Activated naive CD4-positive, alpha-beta T cell treated with anti-CD3 and anti-CD28 coated beads, Interleukin-2, amount 50 U/mL, for 24 hours (primary cell): ENCODE measurements at regions not wholly inside any gene's neighbourhood (a gene's known extent, or its start where the extent isn't known, plus 50 kb on each side); places are given as distances from the start of the nearest gene placed in this dataset.

Experiments used
- H3K27ac Mint-ChIP-seq: one replicate; pipeline ENCODE4 v1.8.0; 2021; ENCODE audit warnings: mild to moderate bottlenecking, mixed read lengths
- H3K27me3 Mint-ChIP-seq: one replicate; pipeline ENCODE4 v1.8.0; 2021; ENCODE audit warnings: mixed read lengths
- H3K36me3 Mint-ChIP-seq: one replicate; pipeline ENCODE4 v1.8.0; 2021; ENCODE audit warnings: mixed read lengths
- H3K4me1 Mint-ChIP-seq: one replicate; pipeline ENCODE4 v1.8.0; 2021; ENCODE audit warnings: mixed read lengths
- H3K4me3 Mint-ChIP-seq: one replicate; pipeline ENCODE4 v1.8.0; 2021; ENCODE audit warnings: mild to moderate bottlenecking, mixed read lengths
- H3K9me3 Mint-ChIP-seq: one replicate; pipeline ENCODE4 v1.8.0; 2021; ENCODE audit warnings: mixed read lengths

GRCh38 chr6:40796260-40797221 is 209.4 kb upstream of the LRFN2 start:
- no peak overlapping the region for H3K4me3 Mint-ChIP-seq
- H3K36me3 Mint-ChIP-seq, result no peaks in the 10 kb centered on the region

GRCh38 chr6:40794586-40794985 is 207.4 kb upstream of the LRFN2 start:
- H3K9me3 Mint-ChIP-seq, result no peaks in the 10 kb centered on the region
- H3K4me3 Mint-ChIP-seq, result no peak overlapping the region
- no peaks in the 10 kb centered on the region for H3K27me3 Mint-ChIP-seq
- no peak overlapping the region for H3K27ac Mint-ChIP-seq
- peaks cover 24% of the 10 kb centered on the region for H3K4me1 Mint-ChIP-seq
- no peaks in the 10 kb centered on the region for H3K36me3 Mint-ChIP-seq

More at GRCh38 chr6:40796260-40797221, 209.4 kb upstream of the LRFN2 start:
- no peaks in the 10 kb centered on the region for H3K9me3 Mint-ChIP-seq
- peaks cover 4% of the 10 kb centered on the region for H3K4me1 Mint-ChIP-seq
- H3K27ac Mint-ChIP-seq, result no peak overlapping the region
- H3K27me3 Mint-ChIP-seq, result no peaks in the 10 kb centered on the region

GRCh38 chr6:40792183-40792582 is 205.0 kb upstream of the LRFN2 start:
- no peak overlapping the region for H3K4me3 Mint-ChIP-seq
- H3K27me3 Mint-ChIP-seq, result no peaks in the 10 kb centered on the region
- no peak overlapping the region for H3K27ac Mint-ChIP-seq

GRCh38 chr6:40791004-40791403 is 203.8 kb upstream of the LRFN2 start:
- no peaks in the 10 kb centered on the region for H3K27me3 Mint-ChIP-seq
- no peak overlapping the region for H3K27ac Mint-ChIP-seq
- H3K4me3 Mint-ChIP-seq, result no peak overlapping the region
- no peaks in the 10 kb centered on the region for H3K9me3 Mint-ChIP-seq
- peaks cover 44% of the 10 kb centered on the region for H3K4me1 Mint-ChIP-seq
- no peaks in the 10 kb centered on the region for H3K36me3 Mint-ChIP-seq

More at GRCh38 chr6:40792183-40792582, 205.0 kb upstream of the LRFN2 start:
- Mint-ChIP-seq H3K4me1 (peaks cover 44% of the 10 kb centered on the region), H3K36me3 (no peaks in the 10 kb centered on the region), H3K9me3 (no peaks in the 10 kb centered on the region)

GRCh38 chr6:40788661-40789655 is 201.8 kb upstream of the LRFN2 start:
- peak overlapping the region; percentile 44 for H3K27ac Mint-ChIP-seq
- H3K4me1 Mint-ChIP-seq, result peaks cover 44% of the 10 kb centered on the region
- peak overlapping the region; percentile 31 for H3K4me3 Mint-ChIP-seq
- H3K9me3 Mint-ChIP-seq, result no peaks in the 10 kb centered on the region
- no peaks in the 10 kb centered on the region for H3K27me3 Mint-ChIP-seq
- H3K36me3 Mint-ChIP-seq, result no peaks in the 10 kb centered on the region

- H3K27ac Mint-ChIP-seq, result no peak overlapping the region
- H3K9me3 Mint-ChIP-seq, result no peaks in the 10 kb centered on the region
- no peaks in the 10 kb centered on the region for H3K36me3 Mint-ChIP-seq
Observed at GRCh38 chr6:40782355-40782754, 195.2 kb upstream of the LRFN2 start.

GRCh38 chr6:40780637-40781036 is 193.5 kb upstream of the LRFN2 start:
- no peaks in the 10 kb centered on the region for H3K9me3 Mint-ChIP-seq
- no peaks in the 10 kb centered on the region for H3K36me3 Mint-ChIP-seq
- no peaks in the 10 kb centered on the region for H3K27me3 Mint-ChIP-seq
- no peak overlapping the region for H3K4me3 Mint-ChIP-seq
- H3K4me1 Mint-ChIP-seq, result no peaks in the 10 kb centered on the region
- no peak overlapping the region for H3K27ac Mint-ChIP-seq

More at GRCh38 chr6:40782355-40782754, 195.2 kb upstream of the LRFN2 start:
- Mint-ChIP-seq H3K4me3 (no peak overlapping the region), H3K27me3 (no peaks in the 10 kb centered on the region), H3K4me1 (no peaks in the 10 kb centered on the region)

- H3K4me3 Mint-ChIP-seq, result no peak overlapping the region
- H3K27me3 Mint-ChIP-seq, result no peaks in the 10 kb centered on the region
- H3K36me3 Mint-ChIP-seq, result no peaks in the 10 kb centered on the region
- no peaks in the 10 kb centered on the region for H3K4me1 Mint-ChIP-seq
- H3K27ac Mint-ChIP-seq, result no peak overlapping the region
- H3K9me3 Mint-ChIP-seq, result no peaks in the 10 kb centered on the region
Observed at GRCh38 chr6:40779409-40779808, 192.2 kb upstream of the LRFN2 start.

GRCh38 chr6:40778918-40779317 is 191.8 kb upstream of the LRFN2 start:
- no peaks in the 10 kb centered on the region for H3K36me3 Mint-ChIP-seq
- H3K4me3 Mint-ChIP-seq, result no peak overlapping the region
- H3K27ac Mint-ChIP-seq, result no peak overlapping the region
- H3K9me3 Mint-ChIP-seq, result no peaks in the 10 kb centered on the region
- H3K27me3 Mint-ChIP-seq, result no peaks in the 10 kb centered on the region
- no peaks in the 10 kb centered on the region for H3K4me1 Mint-ChIP-seq

- no peak overlapping the region for H3K4me3 Mint-ChIP-seq
- H3K9me3 Mint-ChIP-seq, result no peaks in the 10 kb centered on the region
- no peaks in the 10 kb centered on the region for H3K27me3 Mint-ChIP-seq
- no peaks in the 10 kb centered on the region for H3K4me1 Mint-ChIP-seq
- H3K36me3 Mint-ChIP-seq, result no peaks in the 10 kb centered on the region
- no peak overlapping the region for H3K27ac Mint-ChIP-seq
Observed at GRCh38 chr6:40778196-40778595, 191.0 kb upstream of the LRFN2 start.

- H3K36me3 Mint-ChIP-seq, result no peaks in the 10 kb centered on the region
- no peaks in the 10 kb centered on the region for H3K9me3 Mint-ChIP-seq
- no peak overlapping the region for H3K27ac Mint-ChIP-seq
- no peaks in the 10 kb centered on the region for H3K27me3 Mint-ChIP-seq
- no peak overlapping the region for H3K4me3 Mint-ChIP-seq
- H3K4me1 Mint-ChIP-seq, result no peaks in the 10 kb centered on the region
Observed at GRCh38 chr6:40774932-40775331, 187.8 kb upstream of the LRFN2 start.

GRCh38 chr6:40770794-40771193 is 183.6 kb upstream of the LRFN2 start:
- no peaks in the 10 kb centered on the region for H3K36me3 Mint-ChIP-seq
- no peak overlapping the region for H3K4me3 Mint-ChIP-seq
- peaks cover 2% of the 10 kb centered on the region for H3K27me3 Mint-ChIP-seq
- H3K9me3 Mint-ChIP-seq, result no peaks in the 10 kb centered on the region
- H3K4me1 Mint-ChIP-seq, result no peaks in the 10 kb centered on the region
- H3K27ac Mint-ChIP-seq, result no peak overlapping the region

GRCh38 chr6:40764726-40765125 is 177.6 kb upstream of the LRFN2 start:
- Mint-ChIP-seq H3K27me3 (peaks cover 2% of the 10 kb centered on the region), H3K4me3 (no peak overlapping the region), H3K27ac (no peak overlapping the region), H3K9me3 (no peaks in the 10 kb centered on the region), H3K36me3 (no peaks in the 10 kb centered on the region), H3K4me1 (no peaks in the 10 kb centered on the region)

- no peak overlapping the region for H3K4me3 Mint-ChIP-seq
- no peak overlapping the region for H3K27ac Mint-ChIP-seq
- no peaks in the 10 kb centered on the region for H3K36me3 Mint-ChIP-seq
- H3K9me3 Mint-ChIP-seq, result no peaks in the 10 kb centered on the region
- no peaks in the 10 kb centered on the region for H3K4me1 Mint-ChIP-seq
- peaks cover 2% of the 10 kb centered on the region for H3K27me3 Mint-ChIP-seq
Observed at GRCh38 chr6:40762981-40763380, 175.8 kb upstream of the LRFN2 start.

- Mint-ChIP-seq H3K4me3 (no peak overlapping the region), H3K9me3 (no peaks in the 10 kb centered on the region), H3K4me1 (no peaks in the 10 kb centered on the region), H3K27me3 (peaks cover 9% of the 10 kb centered on the region), H3K36me3 (no peaks in the 10 kb centered on the region), H3K27ac (no peak overlapping the region)
Observed at GRCh38 chr6:40760887-40761286, 173.7 kb upstream of the LRFN2 start.
